HL-60/S4 (cell line): ENCODE measurements at regions not wholly inside any gene's neighbourhood (a gene's known extent, or its start where the extent isn't known, plus 50 kb on each side); places are given as distances from the start of the nearest gene placed in this dataset.

Experiments
- in situ Hi-C: fragments of 300-500 bp; cut with MboI; formaldehyde crosslinking; loops from 2 replicates; pipeline ENCODE4 v1.14.3; 2022; ENCODE audit warnings: low sequenced_read_pairs

DNA sequence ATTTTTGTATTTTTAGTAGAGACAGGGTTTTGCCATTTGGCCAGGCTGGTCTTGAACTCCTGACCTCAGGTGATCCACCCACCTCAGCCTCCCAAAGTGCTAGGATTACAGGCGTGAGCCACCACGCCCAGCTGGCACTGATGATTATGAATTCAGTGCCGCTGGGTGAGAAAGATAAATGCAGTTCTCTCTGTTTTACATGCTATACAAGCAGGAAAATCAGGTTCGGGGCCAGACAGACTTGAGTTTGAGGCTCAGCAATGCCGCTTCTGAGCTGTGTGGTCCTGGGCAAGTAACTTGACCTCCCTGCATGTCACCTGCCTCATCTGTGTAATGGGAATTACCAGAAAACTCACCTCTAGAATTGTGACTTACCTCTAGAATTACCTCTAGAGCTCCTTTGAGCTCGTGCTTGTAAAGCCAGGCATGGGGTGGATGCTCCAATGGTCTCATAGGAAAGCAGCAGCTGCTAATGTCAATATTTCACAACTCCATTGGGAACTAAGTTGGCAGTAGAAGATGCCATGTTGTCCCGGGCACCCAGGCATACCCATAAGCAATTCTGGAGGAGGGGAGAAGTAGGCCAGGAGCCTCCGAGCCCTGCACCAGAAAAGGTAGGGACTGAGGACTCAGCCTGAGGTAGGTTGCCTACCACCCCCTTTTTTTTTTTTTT, 119.8 kb upstream of the SLC25A33 start:
- in situ Hi-C loops: no loop called here

GRCh38 chr1:9420835-9421532, 118.3 kb upstream of the SLC25A33 start:
- in situ Hi-C loops: no loop called here

DNA sequence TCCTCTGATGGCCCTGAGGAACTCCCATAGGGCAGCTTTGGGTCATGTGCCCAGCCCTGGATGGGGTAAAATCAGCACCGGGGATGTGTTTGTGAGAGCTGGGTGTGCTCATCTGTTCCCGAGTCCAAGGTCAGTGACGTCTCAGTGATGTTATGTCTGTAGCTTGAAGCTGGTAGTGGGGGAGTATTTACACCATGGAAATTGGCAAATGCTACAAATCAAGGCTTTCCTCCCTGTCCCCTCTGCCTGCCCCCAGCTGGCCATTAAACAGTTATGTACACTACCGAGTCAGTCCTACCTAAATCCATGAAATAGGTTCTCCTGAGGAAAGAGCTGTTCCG, 117.8 kb upstream of the SLC25A33 start:
- in situ Hi-C loops: no loop called here

- in situ Hi-C loops: no loop called here
Observed at GRCh38 chr1:9422321-9422720, 116.9 kb upstream of the SLC25A33 start.

DNA sequence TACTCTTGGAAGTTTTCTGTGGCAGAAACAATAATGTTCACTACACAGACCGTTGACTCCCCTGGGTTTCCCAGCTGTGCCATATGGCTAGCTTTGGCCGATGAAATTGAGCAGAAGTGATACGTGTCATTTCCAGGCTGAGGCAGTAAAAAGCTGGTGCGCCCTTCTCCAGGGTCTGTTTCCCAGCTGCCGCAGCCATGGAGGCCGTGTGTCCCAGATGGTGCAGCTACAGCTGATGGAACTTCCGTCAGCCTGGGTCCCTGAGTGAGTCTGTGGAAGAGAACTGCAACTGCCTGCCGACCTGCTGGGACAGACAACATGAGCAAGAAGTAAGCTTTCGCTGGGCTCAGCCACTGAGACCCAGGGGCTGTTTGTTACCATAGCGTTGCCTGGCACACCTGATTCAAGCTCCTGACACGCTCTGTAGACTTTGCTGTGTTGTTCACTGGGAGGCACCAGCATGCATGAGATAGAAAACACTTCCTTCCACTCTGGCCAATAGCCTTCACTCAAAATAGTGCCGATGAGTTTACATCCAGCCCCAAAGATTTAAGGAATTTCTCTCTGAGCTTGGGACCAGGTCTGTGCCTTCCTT, 116.3 kb upstream of the SLC25A33 start:
- in situ Hi-C loops: no loop called here

GRCh38 chr1:9424261-9424660, 115.0 kb upstream of the SLC25A33 start:
- in situ Hi-C loops: no loop called here

DNA sequence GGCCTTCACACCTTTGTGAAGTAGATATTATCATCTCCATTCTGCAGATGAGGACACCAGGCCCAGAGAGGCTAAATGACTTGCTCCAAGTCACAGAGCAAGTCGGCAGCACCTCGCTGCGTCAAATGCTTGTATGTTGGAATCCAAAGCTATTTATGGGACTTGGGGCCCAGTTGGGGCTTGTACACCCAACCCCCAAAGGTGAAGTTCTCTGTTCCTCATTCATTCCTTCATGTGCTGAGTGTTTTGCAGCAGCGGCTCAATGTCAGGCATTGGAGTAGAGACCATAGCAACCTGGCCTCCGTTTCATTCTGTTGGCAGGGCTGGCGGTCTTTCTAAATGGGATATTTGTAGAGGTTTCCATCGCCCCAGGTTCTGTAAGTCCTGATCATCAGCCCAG, 113.4 kb upstream of the SLC25A33 start:
- in situ Hi-C loops: no loop called here

- in situ Hi-C loops: no loop called here
Observed at GRCh38 chr1:9426291-9426711, 113.0 kb upstream of the SLC25A33 start.

- in situ Hi-C loops: no loop called here
Observed at GRCh38 chr1:9427388-9427787, 111.9 kb upstream of the SLC25A33 start.

DNA sequence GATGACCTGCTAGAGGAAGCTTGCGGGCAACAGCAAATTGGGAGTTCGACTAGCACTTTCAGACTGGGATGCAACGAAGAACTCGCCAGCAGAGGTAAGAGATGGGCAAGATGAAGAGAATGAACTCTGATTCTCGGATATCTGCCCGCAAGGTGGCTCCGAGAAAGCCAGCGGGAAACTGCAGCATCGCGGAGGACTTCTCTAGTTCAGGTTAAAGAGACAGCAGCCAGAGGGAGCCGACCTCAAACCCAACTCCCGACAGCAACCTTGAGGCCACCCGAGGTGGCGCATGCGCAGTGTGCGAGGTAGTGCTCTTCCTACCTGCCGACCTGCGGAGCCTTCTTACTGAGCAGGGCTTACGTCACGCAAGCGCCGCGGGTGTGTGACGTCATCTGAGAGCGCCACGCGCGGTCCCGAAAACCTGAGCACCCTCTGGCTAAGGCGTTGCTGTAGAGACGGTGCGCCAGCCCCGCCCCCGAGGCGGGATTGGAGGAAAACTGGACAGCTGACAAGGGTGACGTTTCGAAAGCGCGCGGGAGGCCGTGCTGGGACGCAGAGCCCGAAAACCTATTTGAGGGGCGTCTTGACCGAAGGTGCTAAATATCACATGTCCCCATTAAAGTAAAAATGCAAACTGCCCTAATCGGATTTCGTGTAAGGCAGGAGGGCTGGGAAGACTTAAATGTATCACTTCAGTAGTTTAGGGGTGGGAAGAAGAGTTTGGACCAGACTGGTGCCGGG, 110.5 kb upstream of the SLC25A33 start:
- in situ Hi-C loops: no loop called here

GRCh38 chr1:9429342-9429711, 109.9 kb upstream of the SLC25A33 start:
- in situ Hi-C loops: no loop called here

GRCh38 chr1:9434247-9435152, 104.8 kb upstream of the SLC25A33 start:
- in situ Hi-C loops: no loop called here

- in situ Hi-C loops: no loop called here
Observed at GRCh38 chr1:9435153-9435636, 104.1 kb upstream of the SLC25A33 start.

DNA sequence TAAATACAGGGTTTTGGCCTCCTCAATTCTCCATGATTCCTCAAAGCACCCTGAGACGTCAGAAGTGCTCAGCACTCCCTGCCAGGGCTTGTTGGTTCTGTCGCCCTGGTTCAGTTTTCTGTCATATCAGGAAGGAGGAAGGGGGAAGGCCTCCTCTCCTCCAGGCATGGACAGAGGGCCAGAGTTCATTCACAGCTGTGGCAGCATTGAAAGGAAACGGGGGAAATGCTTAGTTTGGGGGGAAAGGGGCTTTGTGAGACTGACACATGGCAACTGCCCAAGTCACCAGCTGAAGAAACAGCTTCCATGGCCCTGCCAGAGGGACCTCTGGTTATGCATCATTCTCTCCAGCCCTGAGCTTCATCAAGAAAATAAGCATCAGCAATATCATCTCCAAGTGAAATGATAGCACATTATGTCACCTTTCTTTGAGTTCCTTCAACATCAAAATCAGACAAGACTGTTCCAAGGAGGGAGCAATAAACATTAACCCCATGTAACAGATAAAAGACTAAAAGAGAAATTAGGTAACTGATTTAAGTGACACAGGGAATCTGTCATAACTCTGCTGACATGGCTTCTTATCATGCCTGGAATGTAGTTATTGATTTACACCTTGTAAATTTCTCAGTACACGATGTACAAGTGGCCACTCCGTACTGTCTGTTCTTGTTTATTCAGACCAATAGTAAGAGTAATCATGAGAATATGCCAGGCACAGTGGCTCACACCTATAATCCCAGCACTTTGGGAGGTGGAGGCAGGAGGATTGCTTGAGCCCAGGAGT, 103.2 kb upstream of the SLC25A33 start:
- in situ Hi-C loops: no loop called here

DNA sequence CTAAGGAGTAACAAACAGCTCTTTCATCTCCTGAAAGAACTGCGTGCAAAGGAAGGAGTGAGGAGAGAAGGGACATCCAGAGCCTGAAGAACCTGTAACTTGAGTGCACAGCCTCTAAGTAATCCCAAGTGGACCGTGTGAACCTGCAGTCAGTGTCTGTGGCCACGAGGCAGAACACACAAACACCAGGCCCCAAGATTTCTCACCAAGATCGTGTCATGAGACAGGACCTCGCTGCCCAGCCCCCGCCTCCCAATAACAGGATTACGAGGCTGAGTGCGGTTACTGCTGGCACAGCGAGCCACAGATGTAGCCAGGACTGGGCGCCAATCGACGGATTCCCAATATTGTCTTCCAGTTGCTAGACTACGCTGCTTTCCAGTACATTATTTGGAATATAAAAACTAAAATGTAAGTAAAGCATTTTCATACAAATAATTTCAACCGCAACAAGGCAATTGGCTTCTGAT, 101.3 kb upstream of the SLC25A33 start:
- in situ Hi-C loops: no loop called here

GRCh38 chr1:9438431-9439073, 100.7 kb upstream of the SLC25A33 start:
- in situ Hi-C loops: no loop called here

- in situ Hi-C loops: no loop called here
Observed at GRCh38 chr1:9439074-9439761, 100.0 kb upstream of the SLC25A33 start.

GRCh38 chr1:9440261-9440660, 99.0 kb upstream of the SLC25A33 start:
- in situ Hi-C loops: no loop called here

- in situ Hi-C loops: no loop called here
Observed at GRCh38 chr1:9440763-9441194, 98.5 kb upstream of the SLC25A33 start.
